Transverse colon (tissue), 3 donors: ENCODE measurements at regions not wholly inside any gene's neighbourhood (a gene's known extent, or its start where the extent isn't known, plus 50 kb on each side); places are given as distances from the start of the nearest gene placed in this dataset.

ENCODE experiments used
- CTCF ChIP-seq, 5 experiments: fragments of 200-600 bp in 3 of 5; fragments of 450-650 bp in 2 of 5; sonication (generic) in 3 of 5; IDR thresholded peaks; 1 replicate in 2 of 5; 2 replicates in 3 of 5; pipeline ENCODE4 v1.5.1; 2016 to 2017; ENCODE audit warnings: antibody characterized with exemption in 5 of 5, inconsistent platforms in 3 of 5, mild to moderate bottlenecking in 2 of 5, moderate library complexity in 1 of 5
- EP300 ChIP-seq: sonication (generic); formaldehyde crosslinking; IDR thresholded peaks from one replicate; pipeline ENCODE4 v1.6.1; 2017; ENCODE audit warnings: antibody characterized with exemption, low read depth
- POLR2A ChIP-seq: fragments of 450-650 bp; IDR thresholded peaks from one replicate; pipeline ENCODE4 v1.6.1; 2016; ENCODE audit warnings: antibody characterized with exemption, mild to moderate bottlenecking, moderate library complexity

- TF ChIP-seq POLR2A (no peak), CTCF (IDR thresholded peaks at IDR 0.05) (no peak), EP300 (no peak)
Observed at GRCh38 chr13:93158565-93158964, 68.0 kb upstream of the GPC6 start.
